ENCODE measurements at regions not wholly inside any gene's neighbourhood (a gene's known extent, or its start where the extent isn't known, plus 50 kb on each side); places are given as distances from the start of the nearest gene placed in this dataset.

DNA sequence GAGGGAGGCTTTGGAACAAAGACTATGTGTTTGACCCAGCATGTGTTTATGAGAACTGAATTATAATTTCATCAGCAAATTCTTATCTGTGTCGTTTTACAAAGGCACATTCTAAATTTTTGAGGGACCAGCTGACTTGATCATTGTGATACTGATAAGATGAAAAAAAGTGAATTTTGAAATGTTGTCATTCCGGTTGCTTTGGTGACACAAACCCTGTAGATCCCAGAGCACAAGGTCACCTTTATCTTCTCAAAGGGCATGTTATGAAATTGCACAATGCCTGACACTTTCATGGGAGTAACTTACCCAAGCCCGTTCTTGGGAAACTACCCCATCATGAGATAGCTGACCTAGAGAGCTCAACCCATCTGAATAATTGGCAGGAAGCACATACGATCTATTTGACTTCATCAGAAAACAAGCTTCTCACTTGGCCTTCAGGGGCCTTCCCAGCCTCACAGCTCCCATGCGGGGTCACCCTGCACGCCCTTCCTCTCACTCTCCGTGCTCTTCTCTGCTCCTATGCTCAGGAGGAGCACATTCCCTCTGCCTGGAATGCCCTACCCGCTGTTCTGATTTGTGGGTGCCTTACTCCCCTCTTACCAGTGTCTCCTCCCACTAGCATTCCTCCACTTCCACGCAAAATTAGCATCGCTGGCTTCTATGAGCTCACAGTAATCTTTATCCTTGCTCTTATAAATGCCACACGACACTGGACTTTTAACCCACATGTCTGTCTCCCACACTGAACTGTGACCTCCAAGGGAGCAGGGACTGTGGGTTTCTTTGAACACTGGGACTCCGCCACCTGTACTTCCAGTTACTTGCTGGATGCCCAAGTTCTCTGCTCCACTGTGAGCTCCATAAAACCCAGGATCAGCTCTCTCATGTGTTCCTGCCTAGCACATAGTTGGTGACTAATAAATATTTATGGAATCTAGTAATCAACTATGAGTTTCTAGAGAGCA is 555.8 kb upstream of the ID2 start:
- Histone ChIP-seq H3K79me2 (ENCODE audit: control insufficient read depth, insufficient read depth, low read length) (no peaks in the 10 kb centered on the region), H3K9ac (ENCODE audit: insufficient read depth in 1 of 2, low read depth in 2 of 2, low read length in 2 of 2) (no peak overlapping the region), H3K36me3 (ENCODE audit: control insufficient read depth, insufficient read depth, low read length) (no peaks in the 10 kb centered on the region), H4K20me1 (replicated peaks; ENCODE audit: control insufficient read depth, insufficient read depth, low read length) (no peaks in the 10 kb centered on the region), H3K4me3 (no peak overlapping the region), H3K4me2 (ENCODE audit: insufficient read depth, low read length) (no peak overlapping the region), H3K9me3 (replicated peaks; ENCODE audit: control insufficient read depth, insufficient read depth, low read depth, low read length) (no peaks in the 10 kb centered on the region), H3K4me1 (replicated peaks in 1 of 2; ENCODE audit: control insufficient read depth in 2 of 2, insufficient read depth in 2 of 2, low read length in 2 of 2) (no peaks in the 10 kb centered on the region), H3K9me1 (ENCODE audit: control insufficient read depth, insufficient read depth, low read length) (no peaks in the 10 kb centered on the region), H3K27ac (ENCODE audit: extremely low read depth, low read depth, low read length) (no peak overlapping the region), H2AFZ (ENCODE audit: low read depth, low read length) (no peak overlapping the region), H3K27me3 (ENCODE audit: control insufficient read depth in 2 of 2, insufficient read depth in 2 of 2, low read length in 2 of 2) (peaks cover 0 to 7% of the 10 kb centered on the region in 2 experiments; a peak in 2 of 5 replicates)
- ATAC-seq (no peak), FAIRE-seq (no peak), DNase-seq (ENCODE audit: extremely low read depth in 1 of 4, low spot score in 3 of 4) (no peak)
- ChIA-PET CTCF (ENCODE audit: low intra/inter-chr PET ratio) (no interaction called here), POLR2A (interaction anchor here (0.6 kb wide), 1 partner anchor 242 kb away, joined by 4 read pairs; no protein-coding TSS in a partner anchor)
- no TSS peak for BruUV-seq (replicated peaks)
- in situ Hi-C loops (cut with MboI) (no loop called here), intact Hi-C loops (cut with micrococcal nuclease) (no loop called here)
- WGBS (ENCODE audit: insufficient coverage, low coverage, missing lambda C conversion rate), result under 1% methylated on average over 12 of the region's 12 CpGs
- TF ChIP-seq CEBPB (tag; IDR thresholded peaks at IDR 0.05), result 0 out of 2 replicates have a peak, but pooled peaks have one; percentile 36
- TF ChIP-seq RFX1 (IDR thresholded peaks at IDR 0.05), result no peak
- TF ChIP-seq ZNF695 (CRISPR knock-in tag; IDR thresholded peaks at IDR 0.05), result no peak
- no peak for TF ChIP-seq CEBPG (CRISPR knock-in tag; IDR thresholded peaks at IDR 0.05)
- peak in 1 of 2 experiments; percentile 45; a peak in 1 of 4 replicates for TF ChIP-seq CEBPG (tag; conservative IDR thresholded peaks at IDR 0.05 in 1 of 2, IDR thresholded peaks at IDR 0.05 in 1 of 2)
- peak; percentile 41; the same call in 1 of the 2 replicates for TF ChIP-seq FOXJ2 (tag; IDR thresholded peaks at IDR 0.05)

Measured in K562 (cell line).